ENCODE measurements at regions not wholly inside any gene's neighbourhood (a gene's known extent, or its start where the extent isn't known, plus 50 kb on each side); places are given as distances from the start of the nearest gene placed in this dataset.

GRCh38 chr14:22336031-22336430, 253.0 kb downstream of the DAD1 start (continued):
- TF ChIP-seq MAX (IDR thresholded peaks at IDR 0.05): peak; percentile 63; the same call in 1 of the 2 replicates
- TF ChIP-seq ARNT2 (CRISPR knock-in tag; IDR thresholded peaks at IDR 0.05; ENCODE audit: low read depth): no peak
- TF ChIP-seq HNF4G (IDR thresholded peaks at IDR 0.05; ENCODE audit: borderline replicate concordance, low read depth, low read length): 0 out of 2 replicates have a peak, but pooled peaks have one; percentile 30
- no peak for TF ChIP-seq HNF4G (CRISPR knock-in tag; IDR thresholded peaks at IDR 0.05; ENCODE audit: borderline replicate concordance, low read depth)
- TF ChIP-seq ZSCAN21 (CRISPR knock-in tag; IDR thresholded peaks at IDR 0.05; ENCODE audit: borderline replicate concordance): no peak
- peak; percentile 40; the same call in 1 of the 2 replicates for TF ChIP-seq HNF4A (CRISPR knock-in tag; IDR thresholded peaks at IDR 0.05)
- peak; percentile 48; the same call in 1 of the 2 replicates for TF ChIP-seq MEIS1 (CRISPR knock-in tag; IDR thresholded peaks at IDR 0.05; ENCODE audit: borderline replicate concordance)

GRCh38 chr14:22334627-22335026, 254.4 kb downstream of the DAD1 start:
- Histone ChIP-seq H3K4me2 (ENCODE audit: low read depth, low read length) (peak overlapping the region; percentile 34; the same call in 1 of the 2 replicates), H3K4me1 (ENCODE audit: insufficient read depth, low read length) (peaks cover 57% of the 10 kb centered on the region), H3K9me3 (ENCODE audit: low read length) (peaks cover 18% of the 10 kb centered on the region), H3K36me3 (replicated peaks in 1 of 2; ENCODE audit: control insufficient read depth in 1 of 2, insufficient read depth in 2 of 2, low read length in 2 of 2) (no peaks in the 10 kb centered on the region), H3K27me3 (ENCODE audit: control insufficient read depth in 1 of 2, insufficient read depth in 2 of 2, low read length in 2 of 2) (peaks cover 0 to 3% of the 10 kb centered on the region in 2 experiments; a peak in 1 of 5 replicates), H2AFZ (ENCODE audit: low read length) (no peak overlapping the region), H3K4me3 (replicated peaks in 1 of 3; ENCODE audit: insufficient read depth in 1 of 3, low read depth in 2 of 3, low read length in 3 of 3) (no peak overlapping the region), H3K9ac (ENCODE audit: insufficient read depth, low read depth, low read length) (no peak overlapping the region), H3K27ac (ENCODE audit: extremely low read length, insufficient read depth, low read length) (no peak overlapping the region), H4K20me1 (ENCODE audit: insufficient read depth, low read length) (no peaks in the 10 kb centered on the region), H3K79me2 (ENCODE audit: insufficient read depth, low read length) (no peaks in the 10 kb centered on the region)
- TF ChIP-seq NR2C2 (CRISPR knock-in tag; IDR thresholded peaks at IDR 0.05; ENCODE audit: borderline replicate concordance) (0 out of 2 replicates have a peak, but pooled peaks have one; percentile 16), GZF1 (CRISPR knock-in tag; IDR thresholded peaks at IDR 0.05) (no peak), SP2 (CRISPR knock-in tag; IDR thresholded peaks at IDR 0.05) (0 out of 2 replicates have a peak, but pooled peaks have one; percentile 22), CBX5 (CRISPR knock-in tag; IDR thresholded peaks at IDR 0.05; ENCODE audit: borderline replicate concordance) (0 out of 2 replicates have a peak, but pooled peaks have one; percentile 58), XRCC5 (optimal IDR thresholded peaks at IDR 0.05; ENCODE audit: low read length) (peak; percentile 20), BRF2 (CRISPR knock-in tag; IDR thresholded peaks at IDR 0.05) (no peak), ZFX (CRISPR knock-in tag; IDR thresholded peaks at IDR 0.05; ENCODE audit: low read depth) (0 out of 2 replicates have a peak, but pooled peaks have one; percentile 10), ZNF710 (CRISPR knock-in tag; IDR thresholded peaks at IDR 0.05; ENCODE audit: borderline replicate concordance) (no peak), ARHGAP35 (CRISPR knock-in tag; IDR thresholded peaks at IDR 0.05; ENCODE audit: borderline replicate concordance) (peak; percentile 59; the same call in 1 of the 2 replicates), SALL1 (CRISPR knock-in tag; IDR thresholded peaks at IDR 0.05) (peak; percentile 17; the same call in 1 of the 2 replicates)
- POLR2A ChIA-PET: interaction anchor here (1.6 kb wide), 1 partner anchor 432 kb away, joined by 4 read pairs; the partner anchor contains the start of gene OXA1L
- ATAC-seq (peak; percentile 37), FAIRE-seq (no peak), DNase-seq (ENCODE audit: low spot score) (no peak)
- in situ Hi-C loops (cut with HindIII; ENCODE audit: extremely low pct_ligation_motif_present, low pct_unique_long_range_greater_than_20kb): no loop called here
- BruUV-seq (replicated peaks): no TSS peak
- CTCF ChIA-PET (ENCODE audit: low intra/inter-chr PET ratio, low total read pairs): no interaction called here
- intact Hi-C loops (cut with micrococcal nuclease; ENCODE audit: unreplicated experiment): no loop called here
- WGBS (ENCODE audit: low lambda C conversion rate): 25% methylated on average over 4 of the region's 4 CpGs

Measured in HepG2 (cell line).